HG02571 (cell line): ENCODE measurements at regions not wholly inside any gene's neighbourhood (a gene's known extent, or its start where the extent isn't known, plus 50 kb on each side); places are given as distances from the start of the nearest gene placed in this dataset.
"Not testable (repeated sequence)": the region's sequence is repeated elsewhere in the genome, so short reads cannot be mapped to it uniquely, and the experiment has no call there.

Experiments used
- ATAC-seq: cut with Tn5 transposase; IDR thresholded peaks from one replicate; pipeline ENCODE4 v1.9.1; 2021; ENCODE audit warnings: mild to moderate bottlenecking, moderate library complexity; ENCODE audit not compliant: unreplicated experiment

DNA sequence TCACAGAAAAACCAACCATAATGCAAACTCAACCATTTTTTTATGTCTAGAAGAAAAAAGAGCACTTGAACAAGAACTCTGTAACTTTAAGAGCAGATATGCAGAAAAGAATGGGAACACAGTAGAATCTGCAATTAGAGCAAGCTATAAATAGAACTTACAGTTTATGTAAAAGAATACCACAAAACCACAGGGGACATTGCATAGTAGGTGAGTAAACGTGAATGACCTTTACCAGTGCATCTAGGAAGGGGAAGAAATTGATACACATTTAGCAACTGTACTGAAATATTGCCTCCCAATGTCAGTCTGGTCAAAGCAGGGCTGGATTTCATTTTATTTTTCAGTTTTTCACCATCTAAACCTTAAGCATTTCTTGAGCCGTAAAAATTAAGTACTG, 242.2 kb upstream of the EDNRB start:
- no peak for ATAC-seq

DNA sequence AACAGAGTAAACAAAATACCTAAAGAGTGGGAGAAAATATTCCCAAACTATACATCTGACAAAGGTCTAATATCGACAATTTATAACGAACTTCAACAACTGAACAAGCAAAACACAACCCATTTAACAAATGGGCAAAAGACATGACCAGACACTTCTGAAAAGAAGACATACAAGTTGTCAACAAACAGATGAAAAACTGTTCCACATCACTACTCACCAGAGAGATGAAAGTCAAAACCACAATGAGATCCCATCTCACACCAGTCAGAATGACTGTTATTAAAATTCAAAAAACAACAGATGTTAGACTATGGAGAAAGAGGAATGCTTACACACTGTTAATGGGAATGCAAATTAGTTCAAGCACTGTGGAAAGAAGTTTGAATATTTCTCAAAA, 233.8 kb upstream of the EDNRB start:
- ATAC-seq, result no peak

DNA sequence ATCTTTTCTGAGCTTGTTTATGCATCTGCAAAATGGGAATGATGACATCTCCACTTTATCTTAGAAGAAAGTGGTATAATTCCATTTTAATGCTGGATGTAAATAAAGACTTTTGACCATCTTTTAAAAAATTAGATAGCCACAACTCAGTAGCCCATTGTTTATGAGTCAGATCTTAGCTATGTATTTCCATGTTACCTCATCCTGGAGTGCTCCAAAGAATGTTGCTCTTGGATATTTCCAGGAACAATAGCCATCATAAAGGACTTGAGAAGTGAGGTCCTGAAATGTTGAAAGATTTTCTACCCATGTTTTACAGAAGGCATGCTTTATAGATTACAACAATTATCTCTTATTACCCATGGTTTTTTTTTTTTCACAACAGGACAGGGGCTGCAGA, 229.3 kb upstream of the EDNRB start:
- no peak for ATAC-seq

DNA sequence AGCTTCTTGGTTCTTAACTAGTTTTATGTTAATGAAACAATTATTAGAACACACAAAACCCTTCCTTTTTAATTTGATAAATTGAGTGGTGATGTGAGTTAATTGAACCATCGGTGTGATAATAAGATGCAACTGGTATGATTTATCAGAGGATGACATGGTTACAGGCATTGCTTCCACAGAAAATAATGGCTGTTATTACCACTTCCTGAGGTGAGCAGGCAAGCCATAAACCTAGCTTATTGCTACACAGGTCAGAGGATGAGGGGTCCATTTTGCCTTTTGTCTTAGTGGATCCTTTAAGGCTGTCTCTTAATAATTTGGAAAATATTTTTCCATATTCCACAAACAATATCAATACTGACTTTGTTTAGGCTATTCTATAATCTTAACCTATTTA, 226.6 kb upstream of the EDNRB start:
- ATAC-seq, result no peak

DNA sequence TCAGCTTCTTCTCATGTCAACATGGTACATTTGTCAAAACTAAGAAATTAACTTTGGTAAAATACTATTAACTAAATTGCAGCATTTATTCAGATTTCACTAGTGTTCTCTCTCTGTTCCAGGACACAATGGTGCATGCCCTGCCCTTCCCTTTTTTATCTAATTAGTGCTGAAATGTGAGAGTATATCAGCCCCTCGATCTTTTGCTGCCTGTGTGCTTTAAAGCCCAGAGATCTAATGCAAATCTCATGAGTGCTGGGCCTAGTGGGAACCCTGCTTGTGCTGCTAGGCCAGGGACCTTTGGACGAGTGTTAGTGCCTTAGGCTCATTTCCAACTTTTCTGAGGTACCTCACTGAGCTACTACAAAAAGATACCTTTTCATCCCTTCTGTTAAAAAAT, 221.1 kb upstream of the EDNRB start:
- no peak for ATAC-seq

DNA sequence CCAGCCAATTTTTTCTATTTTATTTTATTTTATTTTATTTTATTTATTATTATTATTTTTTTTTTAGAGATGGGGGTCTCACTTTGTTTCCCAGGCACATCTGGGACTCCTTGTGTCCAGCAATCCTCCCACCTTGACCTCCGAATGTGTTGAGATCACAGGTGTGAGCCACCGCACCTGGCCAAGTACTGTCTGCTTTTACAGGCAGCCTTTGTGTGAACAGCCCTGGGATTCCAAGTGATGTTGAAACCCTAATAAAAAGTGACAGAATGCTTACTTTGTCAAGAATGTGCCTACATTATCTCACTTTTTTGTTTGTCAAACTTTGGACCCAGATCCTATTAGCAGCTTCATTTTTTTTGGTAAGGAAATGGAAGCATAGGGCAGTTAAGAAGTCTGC, 220.1 kb upstream of the EDNRB start:
- ATAC-seq, result no peak

DNA sequence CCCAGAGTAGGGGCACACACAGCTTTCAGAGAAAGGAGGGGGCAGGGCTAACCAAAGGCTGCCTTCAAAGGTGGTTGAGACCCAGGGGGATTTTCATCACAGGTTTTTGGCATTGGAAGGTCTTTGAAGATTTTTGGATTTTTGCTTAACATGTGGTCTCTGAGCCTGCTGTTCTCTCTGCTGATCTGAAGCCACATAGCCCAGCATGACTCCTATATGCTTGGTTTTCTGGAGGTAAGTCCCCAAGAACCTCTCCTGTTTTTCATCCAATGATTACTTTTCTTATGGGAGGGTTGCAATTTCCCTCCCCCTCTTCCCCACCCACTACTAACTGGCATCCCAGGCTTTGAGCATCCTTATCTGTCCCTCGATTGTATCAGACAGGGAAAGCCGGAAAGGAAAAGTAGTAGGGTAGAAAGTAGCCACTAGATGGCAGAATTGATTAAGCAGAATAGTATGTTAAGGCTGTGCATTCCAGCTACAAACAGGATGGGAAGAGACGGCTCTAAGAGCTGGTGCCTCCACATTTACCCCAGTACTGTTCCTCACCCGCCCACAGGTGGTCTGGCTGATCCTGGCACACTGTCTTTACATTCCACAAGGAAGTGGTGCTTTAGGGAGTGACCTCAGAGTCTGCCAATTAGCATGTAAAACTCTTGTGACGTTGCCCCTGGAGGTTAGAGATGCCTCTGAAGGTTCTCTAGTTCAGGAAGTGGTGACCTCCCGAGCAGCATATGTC, 218.9 kb upstream of the EDNRB start:
- ATAC-seq, result peak; percentile 90

DNA sequence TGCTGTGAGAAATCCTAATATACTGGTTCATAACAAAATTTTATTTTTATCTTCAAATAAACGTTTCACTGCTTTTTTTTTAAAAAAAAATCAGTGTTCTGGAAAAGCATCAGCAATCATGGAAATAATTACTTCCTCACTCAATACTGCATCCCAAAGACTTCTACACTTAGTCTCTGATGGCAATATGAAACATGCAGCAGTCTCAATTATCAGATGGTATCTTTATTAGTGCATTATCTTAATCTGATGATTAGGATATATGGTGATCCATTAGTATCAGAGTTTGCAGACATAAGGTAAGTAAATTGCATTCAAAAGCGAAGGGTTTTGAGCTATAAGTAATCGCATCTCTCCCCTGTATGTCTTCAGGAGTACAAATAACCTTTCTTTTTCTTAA, 218.3 kb upstream of the EDNRB start:
- ATAC-seq, result no peak

DNA sequence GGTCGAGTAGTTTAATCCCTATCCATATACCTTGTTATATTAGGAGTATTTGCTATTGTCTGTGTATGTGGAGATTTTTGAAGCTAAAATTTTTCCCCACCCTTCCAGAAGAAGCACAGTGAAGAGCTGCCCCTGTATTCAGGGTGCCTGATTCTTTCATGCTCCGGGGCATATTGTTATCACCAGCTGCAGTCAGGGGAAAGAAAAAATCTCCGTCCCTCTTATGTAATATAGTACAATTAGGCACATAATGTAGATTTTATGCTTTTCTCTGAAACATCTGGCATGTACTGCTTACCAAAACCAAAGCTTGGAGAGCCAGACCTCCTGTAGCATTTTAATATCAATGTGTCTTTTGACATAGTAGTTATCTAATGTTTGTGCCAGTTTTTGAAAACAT, 214.9 kb upstream of the EDNRB start:
- ATAC-seq, result no peak

DNA sequence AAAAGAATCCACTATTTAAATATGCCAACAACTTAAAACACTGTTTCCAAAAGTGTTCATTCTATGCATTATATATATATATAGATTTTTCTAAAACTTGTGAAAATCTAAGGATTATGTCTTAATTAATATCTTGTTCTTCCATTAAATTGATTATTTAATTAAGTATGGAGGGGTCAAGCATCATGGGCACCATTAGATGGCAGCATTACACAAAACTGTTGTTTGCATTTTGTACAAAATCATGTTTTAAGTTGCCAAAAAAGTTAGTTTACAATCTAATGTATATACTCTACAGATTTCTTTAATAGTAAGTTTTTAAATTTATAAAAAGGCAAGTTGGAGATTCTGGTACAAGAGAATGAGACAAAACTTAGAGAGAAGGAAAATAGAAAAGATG, 213.2 kb upstream of the EDNRB start:
- ATAC-seq, result no peak

DNA sequence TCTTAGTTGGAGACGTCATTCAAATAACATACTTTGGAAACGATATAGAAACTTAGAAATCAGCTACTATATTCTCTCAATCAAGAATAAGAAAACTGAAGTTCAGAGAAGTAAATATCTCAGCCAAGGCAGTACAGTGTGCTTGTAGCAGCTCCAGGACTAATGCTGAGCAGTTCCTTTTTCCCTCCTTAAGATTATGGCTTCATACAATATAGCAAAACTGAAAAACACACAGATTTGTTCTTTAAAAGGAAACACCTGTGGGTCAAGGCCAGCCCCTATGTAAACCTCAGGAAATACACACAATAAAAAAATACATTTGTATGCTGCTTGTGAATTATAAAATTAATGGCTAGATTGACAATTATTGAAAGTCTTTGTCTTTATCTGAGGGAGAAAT, 212.7 kb upstream of the EDNRB start:
- ATAC-seq, result no peak

DNA sequence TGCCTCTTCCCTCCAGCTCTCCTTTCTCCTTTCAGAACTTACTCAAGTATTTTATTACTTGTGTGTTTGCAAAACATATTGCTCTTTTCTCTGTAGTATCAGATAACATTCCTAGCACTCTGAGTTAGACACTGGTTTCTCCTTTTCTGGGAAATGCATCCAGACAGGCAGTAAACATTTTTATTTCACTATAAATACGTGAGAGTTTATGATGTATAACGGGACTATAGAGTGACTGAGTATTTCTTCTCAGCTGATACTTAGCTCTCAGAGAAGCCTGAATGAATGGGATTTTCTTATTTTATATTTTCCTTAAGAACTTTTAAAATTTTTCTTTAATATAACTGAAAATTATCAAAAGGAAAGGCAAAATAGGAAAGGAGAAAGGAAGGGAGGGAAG, 211.2 kb upstream of the EDNRB start:
- no peak for ATAC-seq

DNA sequence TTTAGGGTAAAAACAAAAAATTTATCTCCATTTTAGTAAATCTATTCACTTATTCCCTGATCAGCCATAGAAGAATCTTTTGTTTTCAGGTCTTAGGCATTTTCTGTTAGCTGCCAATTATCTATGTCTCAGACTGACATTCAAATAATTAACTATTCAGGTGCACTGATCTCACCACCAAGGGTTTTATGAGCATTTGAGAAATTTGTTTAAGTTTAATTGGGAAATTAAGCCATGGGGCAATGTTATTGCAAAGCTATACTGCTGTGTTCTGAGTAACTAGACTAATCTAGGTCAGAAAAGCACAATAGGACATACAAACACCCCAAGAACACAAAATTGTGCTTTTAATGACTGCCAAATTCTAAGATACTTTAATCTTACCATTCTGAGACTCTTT, 210.7 kb upstream of the EDNRB start:
- no peak for ATAC-seq

DNA sequence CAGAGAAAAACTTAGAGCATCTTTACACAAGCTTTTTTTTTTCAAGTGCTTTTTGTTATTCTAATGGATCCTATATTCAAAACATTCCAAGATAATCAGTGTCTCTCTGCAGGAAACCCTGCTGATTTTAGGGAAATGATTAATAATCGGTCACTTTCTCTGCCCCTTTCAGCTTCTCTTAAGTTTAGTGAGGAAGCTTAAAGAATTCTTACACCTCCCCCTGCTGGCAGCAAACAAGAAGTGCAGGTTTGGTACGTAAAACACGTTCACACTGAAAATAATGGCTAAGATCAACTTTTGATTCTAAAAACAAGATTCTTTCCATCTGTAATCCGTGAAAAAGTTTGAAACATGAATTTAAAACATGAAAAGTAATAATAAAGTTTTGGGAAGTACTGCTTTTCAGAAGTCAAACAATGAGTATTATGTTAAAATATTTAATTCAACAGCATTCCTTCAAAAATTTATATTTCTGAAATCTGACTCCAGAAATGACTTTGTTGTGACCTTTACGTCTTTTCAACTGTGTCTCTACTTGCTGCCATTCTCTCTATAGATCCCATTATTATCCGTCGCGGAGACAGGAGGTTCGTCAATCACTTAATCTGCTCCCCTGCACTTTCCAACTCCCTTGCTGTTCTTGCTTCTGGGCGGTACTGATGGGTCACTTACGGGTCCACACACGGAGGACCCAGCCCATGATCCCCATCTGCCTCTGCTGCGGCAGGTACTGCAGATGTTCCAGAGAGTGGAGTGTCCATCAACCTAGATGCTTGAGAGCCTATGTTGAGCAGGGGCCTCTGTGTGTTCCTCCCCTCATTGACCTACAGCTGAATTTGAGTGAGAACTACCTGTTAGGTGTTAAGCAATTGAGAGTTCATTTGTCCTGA, 203.1 kb upstream of the EDNRB start:
- no peak for ATAC-seq

DNA sequence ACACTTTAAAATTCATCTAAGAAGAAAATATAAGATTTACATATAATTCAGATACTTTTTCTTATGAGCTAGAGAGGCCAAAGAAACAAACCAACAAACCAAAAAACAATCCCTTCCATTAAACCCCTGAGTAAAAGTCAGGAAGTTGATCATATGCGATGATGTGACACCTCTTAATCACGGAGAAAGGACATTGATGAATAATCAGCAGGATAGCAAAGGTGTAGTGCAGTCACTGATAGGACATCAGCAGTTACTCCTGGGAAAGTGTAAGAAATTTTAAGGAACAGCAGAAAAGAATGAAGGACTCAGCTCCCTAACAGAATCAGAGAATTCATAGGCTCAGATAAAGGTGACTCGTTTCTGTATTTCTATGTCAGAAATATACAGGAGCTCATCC, 202.4 kb upstream of the EDNRB start:
- no peak for ATAC-seq

DNA sequence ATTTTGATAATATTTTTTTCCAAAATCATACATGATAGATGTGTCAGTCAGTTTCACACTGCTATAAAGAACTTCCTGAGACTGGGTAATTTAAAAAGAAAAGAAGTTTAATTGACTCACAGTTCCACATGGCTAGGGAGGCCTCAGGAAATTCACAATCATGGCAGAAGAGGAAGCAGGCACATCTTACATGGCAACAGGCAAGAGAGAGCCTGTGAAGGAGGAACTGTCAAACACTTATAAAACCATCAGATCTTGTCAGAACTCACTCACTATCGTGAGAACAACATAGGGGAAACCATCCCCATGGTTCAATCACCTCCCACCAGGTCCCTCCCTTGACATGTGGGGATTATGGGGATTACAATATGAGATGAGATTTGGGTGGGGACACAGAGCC, 201.5 kb upstream of the EDNRB start:
- not testable (repeated sequence) for ATAC-seq

DNA sequence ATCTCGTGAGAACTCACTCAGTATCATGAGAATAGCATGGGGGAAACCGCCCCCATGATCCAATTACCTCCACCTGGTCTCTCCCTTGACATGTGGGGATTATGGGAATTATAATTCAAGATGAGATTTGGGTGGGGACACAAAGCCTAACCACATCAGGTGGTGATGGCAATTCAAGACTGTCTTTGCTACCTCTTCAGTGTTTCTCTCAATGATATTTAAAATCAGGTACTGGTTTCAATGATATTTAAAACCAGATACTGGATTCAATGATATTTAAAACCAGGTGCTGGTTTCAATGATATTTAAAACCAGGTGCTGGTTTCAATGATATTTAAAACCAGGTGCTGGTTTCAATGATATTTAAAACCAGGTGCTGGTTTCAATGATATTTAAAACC, 198.4 kb upstream of the EDNRB start:
- not testable (repeated sequence) for ATAC-seq

DNA sequence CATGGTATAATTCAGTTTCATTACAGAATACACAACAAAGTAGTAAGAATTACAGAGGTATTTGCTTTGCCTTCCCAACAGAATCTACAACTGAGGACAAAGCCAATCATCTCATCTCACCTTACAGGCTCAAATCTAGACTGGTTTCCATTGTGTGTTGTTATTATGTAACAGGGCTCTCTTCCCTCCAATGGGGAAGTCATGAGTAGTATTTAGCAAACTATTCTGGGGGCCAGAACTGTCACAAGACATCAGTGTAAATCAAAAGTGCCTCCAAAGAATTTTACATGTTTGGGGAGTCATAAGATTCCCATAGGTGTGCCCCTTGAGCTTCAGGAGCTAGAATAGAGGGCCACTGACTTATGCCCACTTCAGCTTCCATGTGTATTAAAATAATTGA, 187.0 kb upstream of the EDNRB start:
- no peak for ATAC-seq

DNA sequence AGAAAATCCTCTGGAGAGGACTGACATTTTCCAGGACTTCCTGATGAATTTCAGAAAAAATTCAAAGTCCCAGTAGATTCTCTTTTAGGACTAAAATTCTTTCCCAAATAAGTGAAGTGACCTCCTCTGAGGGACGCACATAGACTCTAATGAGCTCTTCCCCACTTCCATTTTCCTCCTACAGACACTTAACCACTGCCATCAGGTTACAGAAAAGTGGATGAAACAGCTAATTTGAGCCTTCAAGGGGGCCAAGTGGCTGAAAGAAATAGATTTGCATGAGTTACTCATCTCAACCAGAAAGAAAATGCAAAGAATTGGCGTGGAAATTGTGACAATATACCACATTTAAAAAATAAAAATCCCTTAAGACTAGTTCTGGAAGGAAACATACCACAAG, 185.3 kb upstream of the EDNRB start:
- no peak for ATAC-seq

DNA sequence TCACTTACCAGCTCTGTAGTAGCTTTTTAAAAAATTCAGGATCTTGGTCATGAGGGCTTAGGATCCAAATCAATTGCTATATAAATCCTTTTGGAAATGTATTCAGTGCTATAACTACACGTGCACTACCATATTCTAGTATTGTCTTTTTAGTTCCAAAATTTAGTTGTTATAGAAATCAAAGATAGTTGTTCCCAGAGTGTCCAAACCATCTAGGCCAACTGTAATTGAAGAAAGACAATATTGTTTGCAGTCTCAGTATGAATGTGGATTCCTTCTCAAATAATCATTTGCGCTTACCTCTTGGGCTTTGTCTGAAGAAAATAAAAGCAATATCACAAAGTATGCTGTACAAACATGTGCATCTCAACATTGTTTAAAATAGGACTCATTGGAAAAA, 184.1 kb upstream of the EDNRB start:
- ATAC-seq, result no peak

DNA sequence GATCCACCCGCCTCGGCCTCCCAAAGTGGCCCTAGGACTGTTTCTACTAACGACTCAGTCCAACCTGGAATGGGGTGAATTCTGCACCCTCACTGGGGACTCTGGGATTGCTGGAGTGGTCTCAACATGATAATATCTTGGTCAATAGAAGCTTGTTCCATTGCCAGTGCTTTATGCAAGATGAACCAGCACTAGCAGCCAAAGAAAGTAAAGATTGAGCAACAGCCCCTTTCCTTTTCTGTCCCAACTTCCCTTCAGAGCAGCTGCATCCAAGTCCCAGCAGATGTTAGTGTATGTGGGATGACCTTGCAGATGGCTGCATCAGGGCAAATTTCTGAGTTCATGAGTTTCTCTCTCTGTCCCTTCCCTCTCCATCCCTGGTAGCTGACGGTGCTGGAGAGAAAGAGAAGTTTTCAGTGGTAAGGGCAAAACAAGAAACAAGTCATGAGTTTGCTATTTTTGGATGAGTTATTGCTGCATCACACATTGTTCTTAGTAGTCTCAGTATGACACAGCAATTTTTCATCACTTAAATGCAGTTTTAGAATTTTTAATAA, 183.6 kb upstream of the EDNRB start:
- no peak for ATAC-seq

DNA sequence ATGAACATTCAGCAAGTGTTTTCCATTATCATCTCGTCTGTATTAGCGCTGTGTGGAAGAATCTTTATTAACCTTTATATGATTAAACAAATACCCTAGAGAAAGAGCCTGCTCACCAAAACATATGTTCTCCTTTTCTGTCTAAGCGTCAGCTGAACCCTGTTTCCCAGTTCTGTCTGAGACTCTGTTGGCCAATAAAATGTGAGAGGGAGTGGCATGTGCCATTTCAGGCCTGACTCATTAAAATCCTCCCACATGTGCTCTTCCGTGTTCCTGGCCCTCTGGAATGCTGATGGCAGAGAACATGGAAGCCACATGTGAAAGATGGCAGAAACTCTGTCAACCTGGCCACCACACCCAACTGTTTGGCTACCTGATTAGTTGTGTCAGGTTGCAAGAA, 181.9 kb upstream of the EDNRB start:
- ATAC-seq, result no peak
